ENCODE measurements at regions not wholly inside any gene's neighbourhood (a gene's known extent, or its start where the extent isn't known, plus 50 kb on each side); places are given as distances from the start of the nearest gene placed in this dataset.

DNA sequence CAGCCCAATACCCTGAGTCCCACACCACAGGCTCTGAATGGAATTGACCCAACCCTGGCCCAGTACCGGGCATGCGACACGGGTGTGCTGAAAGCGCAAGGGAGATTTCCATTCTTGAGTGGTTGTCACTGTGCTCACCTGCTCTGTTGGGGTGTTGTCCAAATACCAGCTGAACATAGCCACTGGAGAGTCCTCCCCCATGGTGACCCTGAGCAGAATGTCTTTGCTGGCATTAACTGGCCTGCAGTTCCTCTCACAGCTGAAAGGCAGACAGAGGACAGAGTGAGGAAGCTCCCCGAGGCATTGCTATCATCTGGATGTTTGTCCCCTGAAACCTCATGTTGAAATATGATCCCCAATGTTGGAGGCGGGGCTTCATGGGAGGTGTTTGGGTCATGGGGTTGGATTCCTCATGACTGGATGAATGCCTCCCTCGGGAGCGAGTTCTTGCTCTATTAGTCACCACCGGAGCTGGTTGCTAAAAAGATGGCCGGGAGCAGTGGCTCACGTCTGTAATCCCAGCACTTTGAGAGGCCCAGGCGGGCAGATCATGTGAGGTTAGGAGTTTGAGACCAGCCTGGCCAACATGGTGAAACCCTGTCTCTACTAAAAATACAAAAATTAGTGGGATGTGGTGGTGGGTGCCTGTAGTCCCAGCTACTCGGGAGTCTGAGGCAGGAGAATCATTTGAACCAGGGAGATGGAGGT lies 57.3 kb upstream of the BCO1 start:
- Histone ChIP-seq H4K20me1 (replicated peaks; ENCODE audit: insufficient read depth) (no peaks in the 10 kb centered on the region), H2AFZ (peak overlapping the region; percentile 1), H3K4me3 (peak overlapping the region; percentile 34; the same call in 1 of the 2 replicates), H3K27me3 (ENCODE audit: insufficient read depth) (no peaks in the 10 kb centered on the region), H3K9me2 (ENCODE audit: insufficient read depth) (no peaks in the 10 kb centered on the region), H3K79me2 (replicated peaks; ENCODE audit: insufficient read depth) (no peaks in the 10 kb centered on the region), H3K36me3 (ENCODE audit: insufficient read depth) (no peaks in the 10 kb centered on the region), H3K4me2 (peak overlapping the region; percentile 52), H3F3A (replicated peaks; ENCODE audit: low read depth) (no peaks in the 10 kb centered on the region), H3K4me1 (ENCODE audit: insufficient read depth) (peaks cover 2% of the 10 kb centered on the region), H3K27ac (ENCODE audit: low read depth) (peak overlapping the region; percentile 11)
- Mint-ChIP-seq H3K4me3 (peak overlapping the region; percentile 70), H3K4me1 (peaks cover 19% of the 10 kb centered on the region), H3K9me3 (no peaks in the 10 kb centered on the region; the same call in 1 of the 3 replicates), H3K27ac (peak overlapping the region; percentile 93), H3K36me3 (ENCODE audit: low read depth) (no peaks in the 10 kb centered on the region), H3K27me3 (ENCODE audit: insufficient read depth, low read depth, poor library complexity) (peaks cover 11% of the 10 kb centered on the region)
- peak; percentile 95 for ATAC-seq
- peak; percentile 47 for TF ChIP-seq POLR2AphosphoS5 (IDR thresholded peaks at IDR 0.05; ENCODE audit: low read depth)
- 0 out of 2 replicates have a peak, but pooled peaks have one; percentile 16 for TF ChIP-seq ETS1 (IDR thresholded peaks at IDR 0.05)
- no peak for TF ChIP-seq CTCF (conservative IDR thresholded peaks at IDR 0.05; ENCODE audit: low read depth in 2 of 2)
- peak; percentile 98 for DNase-seq (ENCODE audit: low spot score)

GRCh38 chr16:81180578-81180977 lies 57.9 kb upstream of the BCO1 start:
- Histone ChIP-seq H4K20me1 (replicated peaks; ENCODE audit: insufficient read depth) (no peaks in the 10 kb centered on the region), H3K36me3 (ENCODE audit: insufficient read depth) (no peaks in the 10 kb centered on the region), H3K4me3 (peak overlapping the region; percentile 34; the same call in 1 of the 2 replicates), H3K9me2 (ENCODE audit: insufficient read depth) (no peaks in the 10 kb centered on the region), H3K4me2 (peak overlapping the region; percentile 52), H3K4me1 (ENCODE audit: insufficient read depth) (peaks cover 2% of the 10 kb centered on the region), H3K27me3 (ENCODE audit: insufficient read depth) (no peaks in the 10 kb centered on the region), H3K27ac (ENCODE audit: low read depth) (peak overlapping the region; percentile 11), H3F3A (replicated peaks; ENCODE audit: low read depth) (no peaks in the 10 kb centered on the region), H3K79me2 (replicated peaks; ENCODE audit: insufficient read depth) (no peaks in the 10 kb centered on the region), H2AFZ (peak overlapping the region; percentile 1)
- ATAC-seq (no peak; the same call in 2 of the 3 replicates), DNase-seq (ENCODE audit: low spot score) (no peak)
- peaks cover 19% of the 10 kb centered on the region for H3K4me1 Mint-ChIP-seq
- peak overlapping the region; percentile 70 for H3K4me3 Mint-ChIP-seq
- no peaks in the 10 kb centered on the region; the same call in 1 of the 3 replicates for H3K9me3 Mint-ChIP-seq
- peaks cover 11% of the 10 kb centered on the region for H3K27me3 Mint-ChIP-seq (ENCODE audit: insufficient read depth, low read depth, poor library complexity)
- H3K36me3 Mint-ChIP-seq (ENCODE audit: low read depth), result no peaks in the 10 kb centered on the region
- peak overlapping the region; percentile 93; the same call in 1 of the 2 replicates for H3K27ac Mint-ChIP-seq
- TF ChIP-seq CTCF (conservative IDR thresholded peaks at IDR 0.05; ENCODE audit: low read depth in 2 of 2), result no peak
- no peak for TF ChIP-seq NANOG (IDR thresholded peaks at IDR 0.05; ENCODE audit: borderline replicate concordance)
- no peak for TF ChIP-seq REST (IDR thresholded peaks at IDR 0.05; ENCODE audit: unreplicated experiment)
- TF ChIP-seq JUNB (IDR thresholded peaks at IDR 0.05; ENCODE audit: unreplicated experiment), result no peak
- no peak for TF ChIP-seq POLR2AphosphoS5 (IDR thresholded peaks at IDR 0.05; ENCODE audit: low read depth)
- no peak for TF ChIP-seq ZNF331 (CRISPR knock-in tag; IDR thresholded peaks at IDR 0.05; ENCODE audit: low read depth)
- no peak for TF ChIP-seq STAT1 (IDR thresholded peaks at IDR 0.05; ENCODE audit: unreplicated experiment)
- no peak for TF ChIP-seq ZNF114 (CRISPR knock-in tag; IDR thresholded peaks at IDR 0.05)
- no peak for TF ChIP-seq EZH2phosphoT487 (IDR thresholded peaks at IDR 0.05; ENCODE audit: unreplicated experiment)
- no peak for TF ChIP-seq ETS1 (IDR thresholded peaks at IDR 0.05)
- TF ChIP-seq CREB1 (CRISPR knock-in tag; IDR thresholded peaks at IDR 0.05; ENCODE audit: low read depth), result no peak
